HG02623 (cell line): ENCODE measurements at regions not wholly inside any gene's neighbourhood (a gene's known extent, or its start where the extent isn't known, plus 50 kb on each side); places are given as distances from the start of the nearest gene placed in this dataset.
"Not testable (repeated sequence)": the region's sequence is repeated elsewhere in the genome, so short reads cannot be mapped to it uniquely, and the experiment has no call there.

ENCODE experiments used
- ATAC-seq: cut with Tn5 transposase; IDR thresholded peaks from one replicate; pipeline ENCODE4 v1.9.1; 2021; ENCODE audit warnings: moderate library complexity; ENCODE audit not compliant: unreplicated experiment

DNA sequence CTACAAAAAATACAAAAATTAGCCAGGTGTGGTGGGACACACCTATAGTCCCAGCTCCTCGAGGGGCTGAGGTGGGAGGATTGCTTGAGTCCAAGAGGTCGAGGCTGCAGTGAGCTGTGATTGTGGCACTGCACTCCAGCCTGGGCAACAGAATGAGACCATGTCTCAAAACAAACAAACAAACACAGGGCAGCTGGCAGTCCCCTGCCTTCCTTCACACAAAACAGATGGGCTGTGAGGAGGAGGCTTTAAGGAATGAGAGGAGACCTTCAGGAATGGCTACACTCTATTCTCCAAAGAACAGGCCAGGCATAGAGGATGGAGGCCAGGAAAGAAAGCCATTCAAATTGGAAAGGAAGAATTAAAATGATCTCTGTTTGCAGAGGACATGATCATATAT is 65.6 kb upstream of the MAML3 start:
- no peak for ATAC-seq

DNA sequence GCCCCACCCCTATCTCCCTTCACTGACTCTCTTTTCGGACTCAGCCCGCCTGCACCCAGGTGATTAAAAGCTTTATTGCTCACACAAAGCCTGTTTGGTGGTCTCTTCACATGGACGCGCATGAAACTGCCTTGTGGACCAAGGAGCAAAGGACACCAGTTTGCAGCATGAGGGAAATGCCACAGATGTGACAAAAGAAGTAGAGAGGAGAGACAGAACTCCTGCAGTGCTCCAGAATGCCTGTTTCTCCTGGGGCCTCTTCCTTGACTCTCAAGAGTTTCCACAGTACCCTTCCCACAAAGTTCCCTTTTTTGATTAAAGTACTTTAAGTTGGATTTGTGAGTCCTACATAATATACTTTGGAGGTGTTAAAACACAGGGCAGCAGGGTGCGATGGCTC is 65.1 kb upstream of the MAML3 start:
- not testable (repeated sequence) for ATAC-seq

DNA sequence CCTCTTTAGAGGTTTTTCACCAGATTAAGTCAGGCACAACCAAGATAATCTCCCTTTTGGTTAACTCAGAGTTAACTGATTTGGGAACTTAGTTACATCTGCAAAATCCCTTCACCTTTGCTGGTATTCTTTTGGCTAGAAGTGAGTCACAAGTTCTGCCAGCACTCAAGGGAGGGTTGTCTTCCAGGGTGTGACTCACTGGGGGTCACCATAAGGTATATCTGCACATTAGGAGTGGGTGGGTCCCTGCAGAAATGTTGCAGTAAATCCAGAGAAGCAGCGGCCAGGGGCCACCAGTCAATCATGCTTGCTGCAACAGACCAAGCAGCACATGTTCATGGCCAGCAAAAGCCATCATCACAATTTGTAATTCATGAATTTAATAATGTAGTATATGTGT is 59.8 kb upstream of the MAML3 start:
- no peak for ATAC-seq

DNA sequence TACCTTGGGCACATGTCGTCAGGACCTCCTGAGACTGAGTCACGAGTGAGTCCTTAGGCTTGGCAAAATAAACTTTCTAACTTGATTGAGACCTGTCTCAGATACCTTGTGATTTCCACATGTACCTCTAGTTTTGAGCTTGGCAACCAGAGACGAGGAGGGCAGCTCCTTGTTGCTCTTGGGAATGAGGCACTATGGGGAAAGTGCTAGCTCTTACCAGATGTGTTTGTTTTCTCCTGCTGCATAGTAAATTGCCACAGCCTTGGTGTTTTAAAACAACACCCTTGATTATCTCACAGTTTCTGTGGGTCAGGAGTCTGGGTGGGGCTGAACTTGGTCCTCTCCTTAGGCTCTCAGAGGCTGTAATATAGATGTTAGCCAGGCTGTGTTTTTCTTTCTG is 59.1 kb upstream of the MAML3 start:
- ATAC-seq: no peak

DNA sequence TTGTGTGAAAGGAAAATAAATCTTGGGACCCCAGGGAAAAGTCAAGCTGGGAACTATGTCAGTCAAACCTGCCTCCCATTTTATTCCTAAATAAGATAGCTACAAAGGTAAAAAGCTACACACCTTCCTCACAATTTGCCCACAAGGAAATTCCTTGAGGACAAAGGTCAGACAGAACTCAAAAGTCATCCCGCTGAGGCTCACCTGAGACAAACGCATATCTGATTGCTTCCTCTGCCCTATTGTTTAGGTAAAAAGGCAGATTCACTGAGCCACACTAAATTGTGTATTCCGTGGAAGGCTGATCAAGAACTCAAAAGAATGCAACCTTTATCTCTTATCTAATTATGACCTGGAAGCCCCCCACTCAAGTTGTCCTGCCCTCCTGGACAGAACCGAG is 58.7 kb upstream of the MAML3 start:
- ATAC-seq: no peak

DNA sequence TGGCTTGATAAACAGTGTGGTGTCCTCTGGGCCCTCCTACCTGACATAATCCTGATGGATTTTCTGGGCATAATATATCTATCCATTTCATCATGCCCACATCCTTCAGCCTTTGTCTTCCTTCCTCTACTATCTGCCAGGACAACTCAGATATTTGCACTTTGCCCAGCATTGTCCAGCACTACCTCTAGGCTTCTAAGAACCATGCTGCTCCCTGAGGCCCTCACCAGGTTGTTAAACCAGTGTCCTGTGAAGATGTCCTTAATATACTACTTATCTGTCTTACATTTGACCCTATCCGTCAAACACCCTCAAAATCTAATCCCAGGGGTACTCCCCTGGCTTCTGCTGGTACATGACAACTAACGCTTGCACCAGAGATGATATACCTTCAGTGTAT is 58.2 kb upstream of the MAML3 start:
- ATAC-seq: no peak

DNA sequence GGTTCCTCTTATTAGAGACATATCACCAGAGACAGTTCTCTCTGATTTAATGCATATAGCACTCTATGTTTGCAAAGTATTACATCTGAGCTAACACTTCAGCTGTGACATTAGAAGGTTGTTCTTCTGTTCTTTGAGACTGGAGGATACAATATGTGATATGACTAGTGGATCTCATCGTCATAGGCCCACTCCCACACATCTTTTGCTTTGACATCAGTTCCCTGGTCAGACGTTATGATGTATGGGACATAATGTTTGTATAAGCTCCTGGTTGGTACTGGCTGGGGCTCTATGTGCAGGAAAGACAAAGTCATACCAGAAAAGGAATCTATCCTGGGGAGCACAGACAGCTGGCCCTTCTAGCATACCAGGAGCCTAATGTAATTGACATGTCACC is 57.7 kb upstream of the MAML3 start:
- no peak for ATAC-seq

DNA sequence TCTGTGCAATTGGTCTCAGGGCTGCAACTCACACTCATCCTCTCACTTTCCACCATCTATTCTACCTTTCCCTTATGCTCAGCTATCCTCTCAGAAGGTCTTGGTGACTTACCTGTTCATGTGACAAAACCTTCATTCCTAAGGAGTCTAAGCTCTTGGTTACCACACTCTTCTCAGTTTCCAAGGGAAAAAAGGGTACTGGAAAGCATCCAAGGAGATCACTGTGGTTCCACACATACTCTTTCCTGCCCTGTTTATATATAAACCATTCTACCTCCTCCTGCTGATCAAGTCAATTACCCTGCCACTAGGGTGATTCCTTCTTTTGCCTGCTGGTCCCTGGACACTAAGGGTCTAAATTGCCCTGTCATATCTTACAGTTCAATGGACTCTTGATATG is 57.2 kb upstream of the MAML3 start:
- no peak for ATAC-seq

DNA sequence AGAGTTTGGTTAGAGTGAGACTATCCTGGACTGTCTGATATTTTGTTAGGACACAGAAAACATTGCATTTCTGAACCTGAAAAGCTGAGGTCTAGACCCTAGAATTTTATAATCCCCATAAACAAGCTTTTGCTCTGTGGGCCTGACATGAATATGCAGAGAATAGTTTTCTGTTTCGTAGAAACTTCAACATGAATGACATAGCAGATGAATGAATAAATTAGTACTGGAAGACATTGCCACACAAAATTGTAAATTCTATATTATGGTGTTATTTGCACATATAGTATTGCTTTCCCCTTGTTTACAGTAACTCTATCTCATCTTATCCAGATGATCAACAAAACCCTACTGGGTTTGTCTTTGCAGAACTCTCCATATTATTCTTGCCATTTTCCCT is 54.9 kb upstream of the MAML3 start:
- no peak for ATAC-seq
